Suprapubic skin (tissue), 3 donors: ENCODE measurements at regions not wholly inside any gene's neighbourhood (a gene's known extent, or its start where the extent isn't known, plus 50 kb on each side); places are given as distances from the start of the nearest gene placed in this dataset.
"Not testable (repeated sequence)": the region's sequence is repeated elsewhere in the genome, so short reads cannot be mapped to it uniquely, and the experiment has no call there.

ENCODE experiments used
- CTCF ChIP-seq, 2 donors: fragments of 200-600 bp in 1 of 2; fragments of 450-650 bp in 1 of 2; sonication (generic) in 1 of 2; IDR thresholded peaks; one replicate each; pipeline ENCODE4 v1.5.1; 2016 to 2019; ENCODE audit warnings: antibody characterized with exemption in 2 of 2, mild to moderate bottlenecking in 1 of 2, moderate library complexity in 1 of 2
- EP300 ChIP-seq: sonication (generic); formaldehyde crosslinking; IDR thresholded peaks from one replicate; pipeline ENCODE4 v1.6.1; 2017; ENCODE audit warnings: antibody characterized with exemption

GRCh38 chrX:20671746-20672145 is 405.0 kb upstream of the RPS6KA3 start:
- TF ChIP-seq EP300; CTCF (IDR thresholded peaks at IDR 0.05): not testable (repeated sequence)
